ENCODE measurements at regions not wholly inside any gene's neighbourhood (a gene's known extent, or its start where the extent isn't known, plus 50 kb on each side); places are given as distances from the start of the nearest gene placed in this dataset.

DNA sequence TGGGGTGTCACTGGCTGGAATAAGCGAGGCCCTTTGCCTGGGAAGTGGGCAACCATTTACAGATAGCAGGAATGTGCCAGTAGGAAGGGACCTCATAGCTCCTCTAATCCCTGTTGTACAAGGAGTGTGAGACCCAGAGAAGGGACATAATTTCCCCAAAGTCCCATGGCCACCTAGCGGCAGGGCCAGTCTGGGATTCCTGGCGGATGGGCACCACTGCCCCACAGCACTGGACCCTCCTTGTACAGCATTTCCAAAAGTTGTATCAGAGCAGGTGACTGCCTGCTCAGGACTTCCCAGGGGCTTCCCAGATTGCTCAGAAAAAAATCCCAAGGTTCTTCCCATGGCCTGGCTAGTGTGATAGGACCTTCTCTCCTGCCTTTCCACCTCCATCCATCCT, 185.8 kb downstream of the GLI2 start:
- H3K9me3 Mint-ChIP-seq: no peaks in the 10 kb centered on the region
- H3K27me3 Mint-ChIP-seq (ENCODE audit: insufficient read depth): no peaks in the 10 kb centered on the region

GRCh38 chr2:120922571-120923332, 187.1 kb downstream of the GLI2 start:
- Histone ChIP-seq H3K27me3 (ENCODE audit: control insufficient read depth, insufficient read depth, low read length, poor library complexity, severe bottlenecking) (no peaks in the 10 kb centered on the region), H3K36me3 (ENCODE audit: control insufficient read depth, insufficient read depth, low read length) (peaks cover 4% of the 10 kb centered on the region), H3K9ac (ENCODE audit: extremely low read depth, low read length, poor library complexity, severe bottlenecking) (no peak overlapping the region), H3K4me3 (ENCODE audit: low read length) (no peak overlapping the region), H3K4me1 (ENCODE audit: control insufficient read depth, insufficient read depth, low read length) (no peaks in the 10 kb centered on the region), H3K27ac (ENCODE audit: low read depth, low read length) (no peak overlapping the region), H3K9me3 (ENCODE audit: control insufficient read depth, low read length) (no peaks in the 10 kb centered on the region)
- Mint-ChIP-seq H3K4me1 (no peaks in the 10 kb centered on the region), H3K9me3 (no peaks in the 10 kb centered on the region), H3K27ac (no peak overlapping the region), H3K36me3 (ENCODE audit: low read depth) (peaks cover 1% of the 10 kb centered on the region), H3K27me3 (ENCODE audit: insufficient read depth) (no peaks in the 10 kb centered on the region), H3K4me3 (no peak overlapping the region)
- DNase-seq: no peak
- no peak for TF ChIP-seq CTCF (conservative IDR thresholded peaks at IDR 0.05)
- WGBS, 2 experiments (ENCODE audit: insufficient coverage in 1 of 2, insufficient read length in 1 of 2): 86 to 89% methylated on average over 3 to 6 of the region's 6 CpGs

More for the DNA sequence above, 185.8 kb downstream of the GLI2 start:
- no peak for DNase-seq
- Mint-ChIP-seq H3K4me1 (no peaks in the 10 kb centered on the region), H3K36me3 (ENCODE audit: low read depth) (peaks cover 1% of the 10 kb centered on the region), H3K4me3 (no peak overlapping the region), H3K27ac (no peak overlapping the region)
- Histone ChIP-seq H3K27ac (ENCODE audit: low read depth, low read length) (no peak overlapping the region), H3K4me3 (ENCODE audit: low read length) (no peak overlapping the region), H3K27me3 (ENCODE audit: control insufficient read depth, insufficient read depth, low read length, poor library complexity, severe bottlenecking) (no peaks in the 10 kb centered on the region), H3K9me3 (ENCODE audit: control insufficient read depth, low read length) (no peaks in the 10 kb centered on the region), H3K36me3 (ENCODE audit: control insufficient read depth, insufficient read depth, low read length) (peaks cover 4% of the 10 kb centered on the region), H3K9ac (ENCODE audit: extremely low read depth, low read length, poor library complexity, severe bottlenecking) (no peak overlapping the region), H3K4me1 (ENCODE audit: control insufficient read depth, insufficient read depth, low read length) (no peaks in the 10 kb centered on the region)
- WGBS, 2 experiments (ENCODE audit: insufficient coverage in 1 of 2, insufficient read length in 1 of 2): 88 to 100% methylated on average over 1 to 3 of the region's 3 CpGs
- TF ChIP-seq CTCF (conservative IDR thresholded peaks at IDR 0.05): peak; percentile 51

GRCh38 chr2:120923426-120923825, 187.8 kb downstream of the GLI2 start:
- no peak overlapping the region for H3K27ac ChIP-seq (ENCODE audit: low read depth, low read length)
- H3K36me3 ChIP-seq (ENCODE audit: control insufficient read depth, insufficient read depth, low read length): peaks cover 4% of the 10 kb centered on the region
- no peak overlapping the region for H3K27ac Mint-ChIP-seq
- 89 to 93% methylated on average over 10 to 11 of the region's 11 CpGs for WGBS, 2 experiments (ENCODE audit: insufficient coverage in 1 of 2, insufficient read length in 1 of 2)
- H3K27me3 Mint-ChIP-seq (ENCODE audit: insufficient read depth): no peaks in the 10 kb centered on the region
- H3K36me3 Mint-ChIP-seq (ENCODE audit: low read depth): peaks cover 4% of the 10 kb centered on the region
- H3K4me3 Mint-ChIP-seq: no peak overlapping the region
- no peaks in the 10 kb centered on the region for H3K4me1 Mint-ChIP-seq
- no peak for DNase-seq
- H3K9ac ChIP-seq (ENCODE audit: extremely low read depth, low read length, poor library complexity, severe bottlenecking): no peak overlapping the region
- H3K4me1 ChIP-seq (ENCODE audit: control insufficient read depth, insufficient read depth, low read length): no peaks in the 10 kb centered on the region
- no peaks in the 10 kb centered on the region for H3K27me3 ChIP-seq (ENCODE audit: control insufficient read depth, insufficient read depth, low read length, poor library complexity, severe bottlenecking)
- H3K4me3 ChIP-seq (ENCODE audit: low read length): no peak overlapping the region
- no peak for TF ChIP-seq CTCF (conservative IDR thresholded peaks at IDR 0.05)
- no peaks in the 10 kb centered on the region for H3K9me3 ChIP-seq (ENCODE audit: control insufficient read depth, low read length)
- H3K9me3 Mint-ChIP-seq: no peaks in the 10 kb centered on the region
